ENCODE measurements at regions not wholly inside any gene's neighbourhood (a gene's known extent, or its start where the extent isn't known, plus 50 kb on each side); places are given as distances from the start of the nearest gene placed in this dataset.
"Not testable (repeated sequence)": the region's sequence is repeated elsewhere in the genome, so short reads cannot be mapped to it uniquely, and the experiment has no call there.

GRCh38 chr22:44561139-44561840 is 63.3 kb upstream of the RTL6 start:
- TF ChIP-seq, protein P1, sequence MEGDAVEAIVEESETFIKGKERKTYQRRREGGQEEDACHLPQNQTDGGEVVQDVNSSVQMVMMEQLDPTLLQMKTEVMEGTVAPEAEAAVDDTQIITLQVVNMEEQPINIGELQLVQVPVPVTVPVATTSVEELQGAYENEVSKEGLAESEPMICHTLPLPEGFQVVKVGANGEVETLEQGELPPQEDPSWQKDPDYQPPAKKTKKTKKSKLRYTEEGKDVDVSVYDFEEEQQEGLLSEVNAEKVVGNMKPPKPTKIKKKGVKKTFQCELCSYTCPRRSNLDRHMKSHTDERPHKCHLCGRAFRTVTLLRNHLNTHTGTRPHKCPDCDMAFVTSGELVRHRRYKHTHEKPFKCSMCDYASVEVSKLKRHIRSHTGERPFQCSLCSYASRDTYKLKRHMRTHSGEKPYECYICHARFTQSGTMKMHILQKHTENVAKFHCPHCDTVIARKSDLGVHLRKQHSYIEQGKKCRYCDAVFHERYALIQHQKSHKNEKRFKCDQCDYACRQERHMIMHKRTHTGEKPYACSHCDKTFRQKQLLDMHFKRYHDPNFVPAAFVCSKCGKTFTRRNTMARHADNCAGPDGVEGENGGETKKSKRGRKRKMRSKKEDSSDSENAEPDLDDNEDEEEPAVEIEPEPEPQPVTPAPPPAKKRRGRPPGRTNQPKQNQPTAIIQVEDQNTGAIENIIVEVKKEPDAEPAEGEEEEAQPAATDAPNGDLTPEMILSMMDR (IDR thresholded peaks at IDR 0.05; ENCODE audit: low read depth, low read length) = no peak

GRCh38 chr22:44558671-44559070 is 60.6 kb upstream of the RTL6 start:
- ChIA-PET POLR2A (interaction anchor here (0.7 kb wide), 1 partner anchor 9 kb away, joined by 3 read pairs; no protein-coding TSS in a partner anchor), CTCF (interaction anchor here (1.5 kb wide), 1 partner anchor 67 kb away, joined by 3 read pairs; no protein-coding TSS in a partner anchor)
- H3K27ac ChIP-seq (ENCODE audit: low read depth, low read length); H3K27me3 ChIP-seq (ENCODE audit: control insufficient read depth, insufficient read depth, low read length); DNase-seq (ENCODE audit: low read depth, low spot score); H3K9me3 ChIP-seq (ENCODE audit: control insufficient read depth, insufficient read depth, low read length); H3K4me3 ChIP-seq (ENCODE audit: low read depth, low read length): not testable (repeated sequence)

More at GRCh38 chr22:44561139-44561840, 63.3 kb upstream of the RTL6 start:
- no peaks in the 10 kb centered on the region for H3K27me3 ChIP-seq (ENCODE audit: control insufficient read depth, insufficient read depth, low read length)
- peaks cover 2% of the 10 kb centered on the region; the same call in 1 of the 2 replicates for H3K9me3 ChIP-seq (ENCODE audit: control insufficient read depth, insufficient read depth, low read length)
- DNase-seq (ENCODE audit: low read depth, low spot score) = no peak
- ChIA-PET POLR2A (no interaction called here), CTCF (no interaction called here)
- H3K27ac ChIP-seq (ENCODE audit: low read depth, low read length) = no peak overlapping the region
- H3K4me3 ChIP-seq (ENCODE audit: low read depth, low read length) = no peak overlapping the region

DNA sequence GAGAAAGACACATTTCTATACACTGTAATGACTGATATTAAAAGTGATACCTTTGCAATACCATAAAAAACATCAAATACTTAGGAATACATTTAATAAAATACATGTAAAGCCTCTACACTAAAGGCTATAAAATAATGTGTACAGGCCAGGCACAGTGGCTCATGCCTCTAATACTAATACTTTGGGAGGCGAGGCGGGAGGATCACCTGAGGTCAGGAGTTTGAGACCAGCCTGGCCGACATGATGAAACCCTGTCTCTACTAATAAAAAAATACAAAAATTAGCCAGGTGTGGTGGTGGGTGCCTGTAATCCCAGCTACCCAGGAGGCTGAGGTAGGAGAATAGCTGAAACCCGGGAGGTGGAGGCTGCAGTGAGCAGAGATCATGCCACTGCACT is 59.8 kb upstream of the RTL6 start:
- POLR2A ChIA-PET = interaction anchor here (0.7 kb wide), 1 partner anchor 9 kb away, joined by 3 read pairs; no protein-coding TSS in a partner anchor
- not testable (repeated sequence) for H3K9me3 ChIP-seq (ENCODE audit: control insufficient read depth, insufficient read depth, low read length); H3K27ac ChIP-seq (ENCODE audit: low read depth, low read length); H3K27me3 ChIP-seq (ENCODE audit: control insufficient read depth, insufficient read depth, low read length); H3K4me3 ChIP-seq (ENCODE audit: low read depth, low read length); DNase-seq (ENCODE audit: low read depth, low spot score)
- CTCF ChIA-PET = interaction anchor here (1.1 to 1.5 kb wide), 2 partner anchors 10 to 68 kb away, joined by 3 to 4 read pairs; no protein-coding TSS in a partner anchor

- H3K27me3 ChIP-seq (ENCODE audit: control insufficient read depth, insufficient read depth, low read length) = no peaks in the 10 kb centered on the region
- no peak overlapping the region for H3K4me3 ChIP-seq (ENCODE audit: low read depth, low read length)
- DNase-seq (ENCODE audit: low read depth, low spot score) = no peak
- peaks cover 2% of the 10 kb centered on the region; the same call in 1 of the 2 replicates for H3K9me3 ChIP-seq (ENCODE audit: control insufficient read depth, insufficient read depth, low read length)
- CTCF ChIA-PET = interaction anchor here (1.1 to 1.5 kb wide), 2 partner anchors 11 to 69 kb away, joined by 3 to 4 read pairs; no protein-coding TSS in a partner anchor
- H3K27ac ChIP-seq (ENCODE audit: low read depth, low read length) = no peak overlapping the region
- TF ChIP-seq, protein P1 (IDR thresholded peaks at IDR 0.05; ENCODE audit: low read depth, low read length) = no peak
- POLR2A ChIA-PET = no interaction called here
These were observed 59.2 kb upstream of the RTL6 start for GRCh38 chr22:44557064-44557748.

- TF ChIP-seq, protein P1 (IDR thresholded peaks at IDR 0.05; ENCODE audit: low read depth, low read length) = no peak
- DNase-seq (ENCODE audit: low read depth, low spot score) = no peak
- Histone ChIP-seq H3K4me3 (ENCODE audit: low read depth, low read length) (no peak overlapping the region), H3K9me3 (ENCODE audit: control insufficient read depth, insufficient read depth, low read length) (peaks cover 2% of the 10 kb centered on the region), H3K27ac (ENCODE audit: low read depth, low read length) (no peak overlapping the region), H3K27me3 (ENCODE audit: control insufficient read depth, insufficient read depth, low read length) (no peaks in the 10 kb centered on the region)
- POLR2A ChIA-PET = no interaction called here
- CTCF ChIA-PET = no interaction called here
These were observed 57.6 kb upstream of the RTL6 start for GRCh38 chr22:44555597-44555996.

DNA sequence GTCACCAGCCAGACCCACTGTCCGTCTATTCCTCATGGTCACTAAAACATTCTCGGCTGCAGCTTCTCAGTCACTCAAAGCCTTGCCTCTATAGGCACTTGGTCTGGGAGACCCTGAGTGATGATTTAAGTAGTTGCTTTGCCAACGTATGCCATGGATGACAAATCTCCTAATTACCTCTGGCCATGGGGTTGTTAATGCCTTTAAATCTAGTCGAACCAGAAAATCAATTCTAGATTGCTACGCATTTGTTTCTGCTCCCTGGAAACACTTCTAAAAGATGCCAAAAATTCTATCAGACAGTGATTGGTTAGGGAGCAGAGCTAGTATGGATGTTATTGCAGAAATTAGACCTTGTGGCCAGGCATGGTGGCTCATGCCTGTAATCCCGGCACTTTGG is 57.0 kb upstream of the RTL6 start:
- ChIA-PET POLR2A (no interaction called here), CTCF (no interaction called here)
- TF ChIP-seq, protein P1 (IDR thresholded peaks at IDR 0.05; ENCODE audit: low read depth, low read length) = no peak
- H3K27me3 ChIP-seq (ENCODE audit: control insufficient read depth, insufficient read depth, low read length) = no peaks in the 10 kb centered on the region
- no peak overlapping the region for H3K4me3 ChIP-seq (ENCODE audit: low read depth, low read length)
- peaks cover 2% of the 10 kb centered on the region for H3K9me3 ChIP-seq (ENCODE audit: control insufficient read depth, insufficient read depth, low read length)
- DNase-seq (ENCODE audit: low read depth, low spot score) = no peak
- H3K27ac ChIP-seq (ENCODE audit: low read depth, low read length) = no peak overlapping the region

All from AG04450 (cell line).